B cell (primary cell): ENCODE measurements at regions not wholly inside any gene's neighbourhood (a gene's known extent, or its start where the extent isn't known, plus 50 kb on each side); places are given as distances from the start of the nearest gene placed in this dataset.

ENCODE experiments used
- ATAC-seq: fragments of 200-7000 bp; cut with Tn5 transposase; one replicate; pipeline ENCODE4 v1.10.0; 2021; ENCODE audit warnings: low read depth, mild to moderate bottlenecking, moderate number of reproducible peaks, moderate library complexity
- CTCF ChIA-PET: fragments of 350-600 bp; sonication (Branson Sonifier 250); formaldehyde crosslinking; loops from one replicate; lab custom pipeline; 2021; ENCODE audit warnings: antibody characterized with exemption, inconsistent platforms; lab: Charles Lee
- POLR2A ChIA-PET: fragments of 350-600 bp; sonication (Branson Sonifier 250); formaldehyde crosslinking; loops from one replicate; lab custom pipeline; 2021; ENCODE audit warnings: antibody characterized with exemption; lab: Charles Lee
- DNase-seq: peaks from one replicate; pipeline ENCODE4 v3.0.0; 2013
- H2AFZ ChIP-seq: 2 replicates; pipeline ENCODE4 v1.6.1; 2012; ENCODE audit warnings: mild to moderate bottlenecking, low read depth, low read length; ENCODE audit not compliant: insufficient read depth, poor library complexity, severe bottlenecking
- H3K27ac ChIP-seq, 2 donors: 1 replicate in 1 of 2; 2 replicates in 1 of 2; pipeline ENCODE4 v1.5.1; 2012 to 2013; ENCODE audit warnings: low read length in 2 of 2, mild to moderate bottlenecking in 2 of 2, moderate library complexity in 1 of 2
- H3K27me3 ChIP-seq, 4 experiments: fragments of 200-600 bp in 1 of 4; sonication (generic) in 1 of 4; replicated peaks in 1 of 4; 1 replicate in 2 of 4; 2 replicates in 2 of 4; pipeline versions ENCODE4 v1.6.1 to v1.7.0; 2013 to 2016; ENCODE audit warnings: low read length in 3 of 4, mild to moderate bottlenecking in 2 of 4, mixed read lengths in 1 of 4, moderate library complexity in 1 of 4; ENCODE audit not compliant: insufficient read depth in 4 of 4, control insufficient read depth in 3 of 4; ENCODE audit errors: control extremely low read depth in 1 of 4
- H3K36me3 ChIP-seq, 2 experiments: replicated peaks in 1 of 2; 1 replicate in 1 of 2; 2 replicates in 1 of 2; pipeline versions ENCODE4 v1.6.1 to v1.7.1; 2013; ENCODE audit warnings: low read length in 1 of 2; ENCODE audit not compliant: insufficient read depth in 2 of 2, control insufficient read depth in 1 of 2; ENCODE audit errors: control extremely low read depth in 1 of 2, extremely low read depth in 1 of 2
- H3K4me1 ChIP-seq, 2 donors: fragments of 200-600 bp in 1 of 2; sonication (generic) in 1 of 2; 1 replicate in 1 of 2; 2 replicates in 1 of 2; pipeline versions ENCODE4 v1.5.1 to v1.6.1; 2013 to 2017; ENCODE audit warnings: low read length in 2 of 2; ENCODE audit not compliant: control insufficient read depth in 2 of 2, insufficient read depth in 2 of 2
- H3K4me2 ChIP-seq: replicated peaks from 2 replicates; pipeline ENCODE3; 2012; ENCODE audit warnings: mild to moderate bottlenecking, low read depth, low read length; ENCODE audit not compliant: poor library complexity, severe bottlenecking
- H3K4me3 ChIP-seq, 5 experiments: fragments of 200-600 bp in 1 of 5; sonication (generic) in 1 of 5; 1 replicate in 3 of 5; 2 replicates in 2 of 5; pipeline versions ENCODE4 v1.5.1 to v1.7.0; 2011 to 2016; ENCODE audit warnings: low read length in 4 of 5, mild to moderate bottlenecking in 4 of 5, low read depth in 2 of 5, control low read depth in 1 of 5, moderate library complexity in 1 of 5; ENCODE audit not compliant: insufficient read depth in 1 of 5; ENCODE audit errors: control extremely low read depth in 1 of 5, extremely low read depth in 1 of 5
- H3K79me2 ChIP-seq: fragments of 200-600 bp; sonication (generic); one replicate; pipeline ENCODE4 v1.6.0; 2016; ENCODE audit warnings: low read length; ENCODE audit not compliant: control insufficient read depth, insufficient read depth
- H3K9ac ChIP-seq: fragments of 200-600 bp; sonication (generic); 2 replicates; pipeline ENCODE4 v1.6.1; 2017; ENCODE audit warnings: mild to moderate bottlenecking, low read length, moderate library complexity
- H3K9me3 ChIP-seq, 3 donors: one replicate each; pipeline versions ENCODE4 v1.6.1 to v1.7.1; 2013; ENCODE audit warnings: low read length in 2 of 3; ENCODE audit not compliant: control insufficient read depth in 2 of 3, insufficient read depth in 1 of 3; ENCODE audit errors: control extremely low read depth in 1 of 3
- H4K20me1 ChIP-seq: 2 replicates; pipeline ENCODE4 v1.6.0; 2012; ENCODE audit warnings: mild to moderate bottlenecking, low read length; ENCODE audit not compliant: insufficient read depth, control insufficient read depth, poor library complexity, severe bottlenecking
- H3K27ac Mint-ChIP-seq: one replicate; pipeline ENCODE4 v1.8.0; 2021; ENCODE audit warnings: mixed read lengths
- H3K27me3 Mint-ChIP-seq: one replicate; pipeline ENCODE4 v1.8.0; 2021; ENCODE audit warnings: mixed read lengths
- H3K4me1 Mint-ChIP-seq: one replicate; pipeline ENCODE4 v1.8.0; 2021; ENCODE audit warnings: mixed read lengths
- H3K4me3 Mint-ChIP-seq: one replicate; pipeline ENCODE4 v1.8.0; 2021; ENCODE audit warnings: mixed read lengths
- H3K9me3 Mint-ChIP-seq: one replicate; pipeline ENCODE4 v1.8.0; 2022; ENCODE audit warnings: mixed read lengths; ENCODE audit not compliant: insufficient read depth
- CTCF ChIP-seq: fragments of 200-600 bp; IDR thresholded peaks from one replicate; pipeline ENCODE4 v1.8.0; 2022; ENCODE audit warnings: antibody characterized with exemption, mild to moderate bottlenecking
- EZH2 ChIP-seq: IDR thresholded peaks from 2 replicates; pipeline ENCODE4 v1.6.1; 2012; ENCODE audit warnings: borderline replicate concordance, low read depth, mild to moderate bottlenecking, moderate library complexity, low read length; ENCODE audit not compliant: insufficient read depth, poor library complexity, severe bottlenecking
- WGBS: methylation state at CpG from one replicate; pipeline ENCODE4 v1.1.5; 2013; ENCODE audit warnings: missing lambda C conversion rate; ENCODE audit not compliant: insufficient coverage; 5-methylcytosine and 5-hydroxymethylcytosine counted together
- intact Hi-C: fragments of 100-400 bp; cut with micrococcal nuclease; formaldehyde crosslinking; loops from one replicate; pipeline ENCODE4 v1.10.0; 2022

- Histone ChIP-seq H3K9me3 (no peaks in the 10 kb centered on the region), H2AFZ (no peak overlapping the region), H3K4me3 (no peak overlapping the region), H3K36me3 (no peaks in the 10 kb centered on the region), H3K4me1 (no peaks in the 10 kb centered on the region), H3K79me2 (no peaks in the 10 kb centered on the region), H3K27ac (no peak overlapping the region), H3K4me2 (no peak overlapping the region), H4K20me1 (no peaks in the 10 kb centered on the region), H3K9ac (no peak overlapping the region), H3K27me3 (no peaks in the 10 kb centered on the region)
- intact Hi-C loops = no loop called here
- no peak for TF ChIP-seq EZH2
- no peak for TF ChIP-seq CTCF
- Mint-ChIP-seq H3K4me3 (no peak overlapping the region), H3K9me3 (no peaks in the 10 kb centered on the region), H3K27me3 (no peaks in the 10 kb centered on the region), H3K4me1 (peaks cover 4% of the 10 kb centered on the region), H3K27ac (no peak overlapping the region)
- POLR2A ChIA-PET = no interaction called here
- CTCF ChIA-PET = no interaction called here
- no peak for ATAC-seq
- 29% methylated on average over 1 of the region's 4 CpGs for WGBS
- DNase-seq = no peak
Measured at GRCh38 chr10:60534761-60535389, 145.2 kb upstream of the ANK3 start.

- ATAC-seq = no peak
- no peak overlapping the region for H3K27ac ChIP-seq
- no peaks in the 10 kb centered on the region for H3K27me3 ChIP-seq
- no peaks in the 10 kb centered on the region for H3K36me3 ChIP-seq
- H3K79me2 ChIP-seq = no peaks in the 10 kb centered on the region
- H3K4me2 ChIP-seq = no peak overlapping the region
- Mint-ChIP-seq H3K27me3 (peaks cover 6% of the 10 kb centered on the region), H3K27ac (no peak overlapping the region), H3K9me3 (no peaks in the 10 kb centered on the region), H3K4me3 (no peak overlapping the region), H3K4me1 (peaks cover 2% of the 10 kb centered on the region)
- H3K4me1 ChIP-seq = no peaks in the 10 kb centered on the region
- no peak for DNase-seq
- TF ChIP-seq EZH2 (no peak), CTCF (no peak)
- no peaks in the 10 kb centered on the region for H4K20me1 ChIP-seq
- intact Hi-C loops = no loop called here
- WGBS = 78% methylated on average over 5 of the region's 6 CpGs
- no peak overlapping the region for H2AFZ ChIP-seq
- ChIA-PET POLR2A (no interaction called here), CTCF (no interaction called here)
- H3K9me3 ChIP-seq = no peaks in the 10 kb centered on the region
- no peak overlapping the region for H3K9ac ChIP-seq
- no peak overlapping the region for H3K4me3 ChIP-seq
Measured at GRCh38 chr10:60532696-60533468, 143.2 kb upstream of the ANK3 start.
